ENCODE measurements at regions not wholly inside any gene's neighbourhood (a gene's known extent, or its start where the extent isn't known, plus 50 kb on each side); places are given as distances from the start of the nearest gene placed in this dataset.

DNA sequence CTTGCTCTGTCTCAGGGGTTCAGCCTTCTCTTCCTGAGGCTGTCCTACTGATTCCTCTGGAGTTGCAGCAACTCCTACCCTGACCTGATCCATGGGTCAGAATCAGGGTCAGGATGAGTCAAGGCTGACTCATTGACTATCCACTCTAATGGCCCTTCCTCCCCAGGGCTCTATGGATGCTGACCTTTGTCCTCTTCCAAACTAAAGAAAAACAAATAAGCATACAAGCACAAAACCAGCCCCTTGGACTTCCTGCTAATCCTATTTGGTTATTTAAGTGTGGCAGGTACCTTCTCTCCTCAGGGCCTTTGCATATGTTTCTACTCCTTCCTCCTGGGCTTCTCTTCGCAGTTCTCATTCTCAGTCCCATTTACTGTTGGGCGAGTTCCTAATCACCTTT is 204.5 kb upstream of the NAV2 start:
- TF ChIP-seq CTCF (IDR thresholded peaks at IDR 0.05; ENCODE audit: low read depth, low read length): no peak
- no peak for TF ChIP-seq POLR2A (IDR thresholded peaks at IDR 0.05; ENCODE audit: extremely low read depth, insufficient read length)
- TF ChIP-seq MAX (IDR thresholded peaks at IDR 0.05; ENCODE audit: low read depth, low read length): no peak
- no peak for TF ChIP-seq MYC (IDR thresholded peaks at IDR 0.05; ENCODE audit: low read depth, low read length)

Measured in NB4 (cell line).